Astrocyte (in vitro differentiated cells and primary cell): ENCODE measurements at regions not wholly inside any gene's neighbourhood (a gene's known extent, or its start where the extent isn't known, plus 50 kb on each side); places are given as distances from the start of the nearest gene placed in this dataset.
"Not testable (repeated sequence)": the region's sequence is repeated elsewhere in the genome, so short reads cannot be mapped to it uniquely, and the experiment has no call there.

ENCODE experiments used
- DNase-seq: peaks from one replicate; pipeline ENCODE4 v3.0.0-alpha.2; 2010; ENCODE audit warnings: low read depth
- FAIRE-seq: peaks from 2 replicates; lab custom pipeline; 2011; peaks lifted over from hg19 to GRCh38; lab: Jason Lieb, UNC
- H2AFZ ChIP-seq: 2 replicates; pipeline ENCODE4 v1.6.0; 2012; ENCODE audit warnings: low read depth, low read length, inconsistent platforms
- H3K27ac ChIP-seq: 2 replicates; pipeline ENCODE4 v1.5.1; 2011; ENCODE audit warnings: low read depth, low read length, inconsistent platforms
- H3K27me3 ChIP-seq: 2 replicates; pipeline ENCODE4 v1.6.0; 2011; ENCODE audit warnings: low read length, inconsistent platforms; ENCODE audit not compliant: insufficient read depth
- H3K36me3 ChIP-seq: 2 replicates; pipeline ENCODE4 v1.5.1; 2011; ENCODE audit warnings: low read length, inconsistent platforms; ENCODE audit not compliant: insufficient read depth
- H3K4me1 ChIP-seq: 2 replicates; pipeline ENCODE4 v1.5.1; 2011; ENCODE audit warnings: low read length, inconsistent platforms; ENCODE audit not compliant: insufficient read depth
- H3K4me2 ChIP-seq: 2 replicates; pipeline ENCODE4 v1.6.0; 2012; ENCODE audit warnings: low read length, inconsistent platforms
- H3K4me3 ChIP-seq: 2 replicates; pipeline ENCODE4 v1.5.1; 2011; ENCODE audit warnings: low read depth, mild to moderate bottlenecking, low read length, inconsistent platforms; ENCODE audit not compliant: insufficient read depth
- H3K79me2 ChIP-seq: 2 replicates; pipeline ENCODE4 v1.6.0; 2012; ENCODE audit warnings: mild to moderate bottlenecking, low read length, inconsistent platforms; ENCODE audit not compliant: insufficient read depth
- H3K9ac ChIP-seq: 2 replicates; pipeline ENCODE4 v1.6.0; 2012; ENCODE audit warnings: mild to moderate bottlenecking, low read length, inconsistent platforms
- H3K9me3 ChIP-seq: 2 replicates; pipeline ENCODE4 v1.5.1; 2012; ENCODE audit warnings: low read depth, mild to moderate bottlenecking, low read length, inconsistent platforms; ENCODE audit not compliant: insufficient read depth
- H4K20me1 ChIP-seq: 2 replicates; pipeline ENCODE4 v1.6.0; 2012; ENCODE audit warnings: low read length, inconsistent platforms; ENCODE audit not compliant: insufficient read depth
- H3K27ac Mint-ChIP-seq: one replicate; pipeline ENCODE4 v1.8.0; 2021; ENCODE audit warnings: mild to moderate bottlenecking, mixed read lengths; ENCODE audit not compliant: unreplicated experiment
- H3K27me3 Mint-ChIP-seq: one replicate; pipeline ENCODE4 v1.8.0; 2021; ENCODE audit warnings: low read depth, mixed read lengths; ENCODE audit not compliant: unreplicated experiment
- H3K36me3 Mint-ChIP-seq: one replicate; pipeline ENCODE4 v1.8.0; 2021; ENCODE audit warnings: low read depth, mixed read lengths; ENCODE audit not compliant: unreplicated experiment
- H3K4me1 Mint-ChIP-seq: one replicate; pipeline ENCODE4 v1.8.0; 2021; ENCODE audit warnings: low read depth, mixed read lengths; ENCODE audit not compliant: unreplicated experiment
- H3K4me3 Mint-ChIP-seq: one replicate; pipeline ENCODE4 v1.8.0; 2021; ENCODE audit warnings: mild to moderate bottlenecking, moderate library complexity, mixed read lengths; ENCODE audit not compliant: unreplicated experiment
- H3K9me3 Mint-ChIP-seq: one replicate; pipeline ENCODE4 v1.8.0; 2021; ENCODE audit warnings: mild to moderate bottlenecking, mixed read lengths; ENCODE audit not compliant: unreplicated experiment
- CTCF ChIP-seq: IDR thresholded peaks from 2 replicates; pipeline ENCODE4 v1.5.1; 2011; ENCODE audit warnings: low read depth, mild to moderate bottlenecking, inconsistent platforms, low read length, moderate library complexity; ENCODE audit not compliant: insufficient read depth
- EZH2 ChIP-seq: IDR thresholded peaks from 2 replicates; pipeline ENCODE4 v1.6.1; 2012; ENCODE audit warnings: mild to moderate bottlenecking, low read length, inconsistent platforms; ENCODE audit not compliant: insufficient read depth

GRCh38 chr17:22278302-22279275 lies 586.3 kb downstream of the KCNJ18 start:
- H3K9me3 ChIP-seq: peaks cover 6% of the 10 kb centered on the region
- no peak overlapping the region for H3K27ac ChIP-seq
- Mint-ChIP-seq H3K4me1 (no peaks in the 10 kb centered on the region), H3K27me3 (no peaks in the 10 kb centered on the region), H3K36me3 (no peaks in the 10 kb centered on the region), H3K27ac (no peak overlapping the region), H3K9me3 (peaks cover 2% of the 10 kb centered on the region), H3K4me3 (no peak overlapping the region)
- no peak overlapping the region for H3K4me3 ChIP-seq
- DNase-seq (no peak), FAIRE-seq (no peak)
- H3K27me3 ChIP-seq: no peaks in the 10 kb centered on the region
- no peak overlapping the region for H2AFZ ChIP-seq
- H3K79me2 ChIP-seq: no peaks in the 10 kb centered on the region
- H3K9ac ChIP-seq: no peak overlapping the region
- no peaks in the 10 kb centered on the region for H3K4me1 ChIP-seq
- H3K4me2 ChIP-seq: no peak overlapping the region
- H3K36me3 ChIP-seq: no peaks in the 10 kb centered on the region
- H4K20me1 ChIP-seq: no peaks in the 10 kb centered on the region
- TF ChIP-seq EZH2 (no peak), CTCF (no peak)

- Histone ChIP-seq H3K27me3 (no peaks in the 10 kb centered on the region), H2AFZ (no peak overlapping the region), H3K4me2 (no peak overlapping the region), H4K20me1 (no peaks in the 10 kb centered on the region), H3K9ac (no peak overlapping the region), H3K79me2 (no peaks in the 10 kb centered on the region), H3K4me1 (no peaks in the 10 kb centered on the region), H3K36me3 (no peaks in the 10 kb centered on the region), H3K4me3 (no peak overlapping the region), H3K9me3 (no peaks in the 10 kb centered on the region), H3K27ac (no peak overlapping the region)
- Mint-ChIP-seq H3K27ac (no peak overlapping the region), H3K4me1 (no peaks in the 10 kb centered on the region), H3K9me3 (no peaks in the 10 kb centered on the region), H3K36me3 (no peaks in the 10 kb centered on the region), H3K4me3 (no peak overlapping the region), H3K27me3 (no peaks in the 10 kb centered on the region)
- FAIRE-seq (no peak), DNase-seq (no peak)
- TF ChIP-seq CTCF (no peak), EZH2 (no peak)
Measured at GRCh38 chr17:22286337-22287041, 594.2 kb downstream of the KCNJ18 start.

- H3K27ac ChIP-seq, H4K20me1 ChIP-seq, H3K4me3 ChIP-seq, DNase-seq, H3K4me3 Mint-ChIP-seq, FAIRE-seq, H3K4me2 ChIP-seq, H3K36me3 Mint-ChIP-seq, H3K27me3 ChIP-seq, H3K79me2 ChIP-seq, H3K4me1 ChIP-seq, H3K36me3 ChIP-seq, H3K4me1 Mint-ChIP-seq, H3K9ac ChIP-seq, H3K27me3 Mint-ChIP-seq, H3K27ac Mint-ChIP-seq, H2AFZ ChIP-seq: not testable (repeated sequence)
- H3K9me3 Mint-ChIP-seq: peaks cover 24% of the 10 kb centered on the region
- peaks cover 12% of the 10 kb centered on the region for H3K9me3 ChIP-seq
Measured at GRCh38 chr17:22298484-22298951, 606.2 kb downstream of the KCNJ18 start.
